Breast epithelium (tissue), 3 donors: ENCODE measurements at regions not wholly inside any gene's neighbourhood (a gene's known extent, or its start where the extent isn't known, plus 50 kb on each side); places are given as distances from the start of the nearest gene placed in this dataset.

Experiments
- POLR2A ChIP-seq: fragments of 450-650 bp; IDR thresholded peaks from one replicate; pipeline ENCODE4 v1.6.1; 2016; ENCODE audit warnings: antibody characterized with exemption, mild to moderate bottlenecking, moderate library complexity
- POLR2AphosphoS5 ChIP-seq, 3 donors: sonication (generic); formaldehyde crosslinking; IDR thresholded peaks; one replicate each; pipeline ENCODE4 v1.6.1; 2017; ENCODE audit warnings: antibody characterized with exemption in 3 of 3
- TF ChIP-seq, protein P1 (sequence below), 3 donors: fragments of 450-650 bp; IDR thresholded peaks; one replicate each; pipeline ENCODE4 v1.5.1; 2016 to 2017; ENCODE audit warnings: antibody characterized with exemption in 3 of 3, mild to moderate bottlenecking in 3 of 3, moderate library complexity in 3 of 3

DNA sequence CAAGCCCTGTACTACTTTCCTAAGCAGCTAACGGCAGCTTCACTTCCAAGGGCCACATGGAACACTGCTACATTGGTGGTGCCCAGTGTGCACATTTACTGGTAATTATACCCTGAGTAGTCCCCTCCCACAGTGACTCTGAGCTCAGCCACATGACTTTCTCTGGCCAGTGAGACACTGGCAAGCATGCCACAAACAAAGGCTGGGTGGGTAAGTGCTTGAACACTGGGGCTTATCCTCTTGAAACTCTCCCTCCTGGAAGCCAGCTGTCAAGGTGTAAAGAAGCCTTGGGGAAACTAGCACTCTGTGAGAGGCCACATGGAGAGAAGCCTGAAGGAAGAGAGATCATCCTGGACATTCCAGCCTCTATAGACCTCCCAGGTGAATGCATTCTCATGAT, 54.4 kb upstream of the DRD2 start:
- TF ChIP-seq POLR2A, result no peak
- TF ChIP-seq, protein P1, sequence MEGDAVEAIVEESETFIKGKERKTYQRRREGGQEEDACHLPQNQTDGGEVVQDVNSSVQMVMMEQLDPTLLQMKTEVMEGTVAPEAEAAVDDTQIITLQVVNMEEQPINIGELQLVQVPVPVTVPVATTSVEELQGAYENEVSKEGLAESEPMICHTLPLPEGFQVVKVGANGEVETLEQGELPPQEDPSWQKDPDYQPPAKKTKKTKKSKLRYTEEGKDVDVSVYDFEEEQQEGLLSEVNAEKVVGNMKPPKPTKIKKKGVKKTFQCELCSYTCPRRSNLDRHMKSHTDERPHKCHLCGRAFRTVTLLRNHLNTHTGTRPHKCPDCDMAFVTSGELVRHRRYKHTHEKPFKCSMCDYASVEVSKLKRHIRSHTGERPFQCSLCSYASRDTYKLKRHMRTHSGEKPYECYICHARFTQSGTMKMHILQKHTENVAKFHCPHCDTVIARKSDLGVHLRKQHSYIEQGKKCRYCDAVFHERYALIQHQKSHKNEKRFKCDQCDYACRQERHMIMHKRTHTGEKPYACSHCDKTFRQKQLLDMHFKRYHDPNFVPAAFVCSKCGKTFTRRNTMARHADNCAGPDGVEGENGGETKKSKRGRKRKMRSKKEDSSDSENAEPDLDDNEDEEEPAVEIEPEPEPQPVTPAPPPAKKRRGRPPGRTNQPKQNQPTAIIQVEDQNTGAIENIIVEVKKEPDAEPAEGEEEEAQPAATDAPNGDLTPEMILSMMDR (IDR thresholded peaks at IDR 0.05), result no peak
- no peak for TF ChIP-seq POLR2AphosphoS5 (IDR thresholded peaks at IDR 0.05)
